Neuronal stem cell (in vitro differentiated cells): ENCODE measurements at regions not wholly inside any gene's neighbourhood (a gene's known extent, or its start where the extent isn't known, plus 50 kb on each side); places are given as distances from the start of the nearest gene placed in this dataset.

Experiments used
- DNase-seq: peaks from one replicate; pipeline ENCODE4 v3.0.0-alpha.2; 2013; ENCODE audit warnings: low spot score
- H2AFZ ChIP-seq: one replicate; pipeline ENCODE4 v1.6.1; 2013; ENCODE audit warnings: mild to moderate bottlenecking, low read length, inconsistent platforms
- H2AK5ac ChIP-seq: 2 replicates; pipeline ENCODE4 v1.6.1; 2013; ENCODE audit warnings: low read depth, mild to moderate bottlenecking, inconsistent platforms, low read length, moderate library complexity, mixed read lengths
- H2BK120ac ChIP-seq: 2 replicates; pipeline ENCODE4 v1.6.1; 2013; ENCODE audit warnings: low read depth, mild to moderate bottlenecking, inconsistent platforms, low read length, moderate library complexity, mixed read lengths
- H2BK12ac ChIP-seq: one replicate; pipeline ENCODE4 v1.6.1; 2013; ENCODE audit warnings: low read length, inconsistent platforms
- H2BK15ac ChIP-seq: 2 replicates; pipeline ENCODE4 v1.6.1; 2013; ENCODE audit warnings: mild to moderate bottlenecking, low read length, inconsistent platforms, mixed read lengths
- H2BK5ac ChIP-seq: one replicate; pipeline ENCODE4 v1.6.1; 2013; ENCODE audit warnings: inconsistent platforms, mild to moderate bottlenecking, low read length, moderate library complexity
- H3K14ac ChIP-seq: one replicate; pipeline ENCODE4 v1.6.1; 2013; ENCODE audit warnings: low read length, inconsistent platforms
- H3K18ac ChIP-seq: 2 replicates; pipeline ENCODE4 v1.6.1; 2013; ENCODE audit warnings: low read length, inconsistent platforms
- H3K23ac ChIP-seq: 2 replicates; pipeline ENCODE4 v1.6.1; 2013; ENCODE audit warnings: low read depth, mild to moderate bottlenecking, mixed read lengths, low read length, inconsistent platforms; ENCODE audit not compliant: poor library complexity
- H3K27ac ChIP-seq: replicated peaks from 3 replicates; pipeline ENCODE4 v1.5.1; 2013; ENCODE audit warnings: low read length, inconsistent platforms
- H3K27me3 ChIP-seq, 3 experiments: 2 replicates each; pipeline ENCODE4 v1.6.1; 2013; ENCODE audit warnings: low read length in 3 of 3, mild to moderate bottlenecking in 2 of 3, inconsistent platforms in 1 of 3, low read depth in 1 of 3, mixed read lengths in 1 of 3, moderate library complexity in 1 of 3; ENCODE audit not compliant: control insufficient read depth in 3 of 3, insufficient read depth in 3 of 3
- H3K36me3 ChIP-seq, 2 donors: replicated peaks in 1 of 2; 2 replicates each; pipeline ENCODE4 v1.6.1; 2013; ENCODE audit warnings: low read length in 2 of 2; ENCODE audit not compliant: control insufficient read depth in 2 of 2, insufficient read depth in 2 of 2
- H3K4ac ChIP-seq: 2 replicates; pipeline ENCODE4 v1.6.1; 2013; ENCODE audit warnings: inconsistent platforms, mild to moderate bottlenecking, low read length, moderate library complexity
- H3K4me1 ChIP-seq, 2 donors: 1 replicate in 1 of 2; 2 replicates in 1 of 2; pipeline ENCODE4 v1.6.1; 2013; ENCODE audit warnings: low read length in 2 of 2, low read depth in 1 of 2; ENCODE audit not compliant: control insufficient read depth in 2 of 2, insufficient read depth in 1 of 2
- H3K4me2 ChIP-seq: one replicate; pipeline ENCODE4 v1.6.1; 2013; ENCODE audit warnings: mild to moderate bottlenecking, low read length, inconsistent platforms; ENCODE audit not compliant: insufficient read depth, poor library complexity, severe bottlenecking
- H3K4me3 ChIP-seq, 2 donors: 2 replicates each; pipeline ENCODE4 v1.5.1; 2013; ENCODE audit warnings: low read length in 2 of 2, mild to moderate bottlenecking in 2 of 2, inconsistent platforms in 1 of 2, moderate library complexity in 1 of 2
- H3K79me1 ChIP-seq: one replicate; pipeline ENCODE4 v1.6.1; 2013; ENCODE audit warnings: low read depth, mild to moderate bottlenecking, inconsistent platforms, low read length, moderate library complexity
- H3K9ac ChIP-seq: one replicate; pipeline ENCODE4 v1.6.1; 2013; ENCODE audit warnings: mild to moderate bottlenecking, low read depth, low read length, inconsistent platforms; ENCODE audit not compliant: poor library complexity
- H3K9me3 ChIP-seq, 2 donors: replicated peaks in 1 of 2; 2 replicates each; pipeline versions ENCODE3 to v1.6.1; 2013; ENCODE audit warnings: low read length in 2 of 2, mild to moderate bottlenecking in 2 of 2, inconsistent platforms in 1 of 2, low read depth in 1 of 2, mixed read lengths in 1 of 2, moderate library complexity in 1 of 2; ENCODE audit not compliant: control insufficient read depth in 2 of 2, insufficient read depth in 1 of 2
- H4K8ac ChIP-seq: one replicate; pipeline ENCODE4 v1.6.1; 2013; ENCODE audit warnings: low read depth, mild to moderate bottlenecking, inconsistent platforms, low read length, moderate library complexity
- H4K91ac ChIP-seq: one replicate; pipeline ENCODE4 v1.6.1; 2013; ENCODE audit warnings: low read length, low read depth, mild to moderate bottlenecking, inconsistent platforms; ENCODE audit not compliant: poor library complexity
- WGBS, 2 donors: extraction: QIAGEN DNeasy Blood & Tissue Kit; methylation state at CpG; one replicate each; pipeline ENCODE4 v1.1.7; 2013; ENCODE audit warnings: missing lambda C conversion rate in 2 of 2, mixed read lengths in 1 of 2; ENCODE audit not compliant: insufficient read length in 2 of 2, insufficient replicate concordance in 1 of 2; ENCODE audit errors: extremely low coverage in 2 of 2; 5-methylcytosine and 5-hydroxymethylcytosine counted together

- no peaks in the 10 kb centered on the region for H3K27me3 ChIP-seq
Measured at GRCh38 chr2:239689410-239689809, 288.6 kb upstream of the HDAC4 start.

GRCh38 chr2:239688840-239689239, 288.0 kb upstream of the HDAC4 start:
- H3K9ac ChIP-seq: no peak overlapping the region
- H3K14ac ChIP-seq: no peak overlapping the region
- no peak overlapping the region for H2BK5ac ChIP-seq
- H3K79me1 ChIP-seq: no peaks in the 10 kb centered on the region
- H2BK120ac ChIP-seq: no peak overlapping the region
- no peaks in the 10 kb centered on the region for H3K9me3 ChIP-seq
- no peak overlapping the region for H3K27ac ChIP-seq
- H3K36me3 ChIP-seq: no peaks in the 10 kb centered on the region
- no peak overlapping the region for H4K8ac ChIP-seq
- no peak overlapping the region for H4K91ac ChIP-seq
- no peak for DNase-seq
- H3K18ac ChIP-seq: peak overlapping the region; percentile 40
- H3K4ac ChIP-seq: no peak overlapping the region
- H3K27me3 ChIP-seq: peaks cover 0 to 3% (median 0%) of the 10 kb centered on the region in 3 experiments
- H2BK12ac ChIP-seq: no peak overlapping the region
- no peak overlapping the region for H2BK15ac ChIP-seq
- H3K4me2 ChIP-seq: no peak overlapping the region
- H2AFZ ChIP-seq: no peak overlapping the region
- H3K4me1 ChIP-seq: peaks cover 0 to 7% of the 10 kb centered on the region in 2 donors
- H3K23ac ChIP-seq: no peak overlapping the region
- WGBS, 2 donors: no CpG with 5 or more reads among the region's 9 CpGs
- H3K4me3 ChIP-seq: no peak overlapping the region
- H2AK5ac ChIP-seq: no peak overlapping the region

More at GRCh38 chr2:239689410-239689809, 288.6 kb upstream of the HDAC4 start:
- Histone ChIP-seq H2AFZ (no peak overlapping the region), H2BK15ac (no peak overlapping the region), H3K4me1 (peaks cover 0 to 7% of the 10 kb centered on the region in 2 donors), H3K4me3 (no peak overlapping the region), H3K9me3 (no peaks in the 10 kb centered on the region), H2AK5ac (no peak overlapping the region), H3K36me3 (no peaks in the 10 kb centered on the region), H3K4ac (no peak overlapping the region), H2BK12ac (no peak overlapping the region), H3K14ac (no peak overlapping the region), H3K23ac (no peak overlapping the region), H4K8ac (no peak overlapping the region), H3K27ac (no peak overlapping the region), H2BK120ac (no peak overlapping the region), H3K4me2 (no peak overlapping the region), H3K9ac (no peak overlapping the region), H3K79me1 (no peaks in the 10 kb centered on the region), H4K91ac (no peak overlapping the region), H3K18ac (no peak overlapping the region), H2BK5ac (no peak overlapping the region)
- no peak for DNase-seq
- no CpG with 5 or more reads among the region's 8 CpGs for WGBS, 2 donors

- Histone ChIP-seq H4K91ac (no peak overlapping the region), H2BK120ac (no peak overlapping the region), H3K79me1 (no peaks in the 10 kb centered on the region), H3K14ac (no peak overlapping the region), H3K27ac (no peak overlapping the region), H3K36me3 (no peaks in the 10 kb centered on the region), H2BK5ac (no peak overlapping the region), H4K8ac (no peak overlapping the region), H3K23ac (peak overlapping the region; percentile 60), H2BK15ac (no peak overlapping the region), H3K9me3 (no peaks in the 10 kb centered on the region), H2AFZ (no peak overlapping the region), H3K4me1 (peaks cover 0 to 7% of the 10 kb centered on the region in 2 donors), H2BK12ac (no peak overlapping the region), H3K4ac (no peak overlapping the region), H3K27me3 (peaks cover 0 to 3% (median 0%) of the 10 kb centered on the region in 3 experiments), H3K18ac (no peak overlapping the region), H2AK5ac (no peak overlapping the region), H3K9ac (peak overlapping the region; percentile 34), H3K4me3 (no peak overlapping the region), H3K4me2 (no peak overlapping the region)
- no CpG with 5 or more reads among the region's 14 CpGs for WGBS, 2 donors
- no peak for DNase-seq
Measured at GRCh38 chr2:239688122-239688681, 287.4 kb upstream of the HDAC4 start.

- H2BK15ac ChIP-seq: no peak overlapping the region
Measured at GRCh38 chr2:239687441-239687840, 286.6 kb upstream of the HDAC4 start.

More at GRCh38 chr2:239687441-239687840, 286.6 kb upstream of the HDAC4 start:
- Histone ChIP-seq H4K8ac (no peak overlapping the region), H3K9me3 (peaks cover 0 to 2% of the 10 kb centered on the region in 2 donors), H2AFZ (no peak overlapping the region), H4K91ac (no peak overlapping the region), H3K4me1 (peaks cover 0 to 6% of the 10 kb centered on the region in 2 donors), H3K18ac (no peak overlapping the region), H2AK5ac (no peak overlapping the region), H3K4me3 (no peak overlapping the region), H3K9ac (no peak overlapping the region), H3K23ac (no peak overlapping the region), H2BK5ac (no peak overlapping the region), H3K14ac (no peak overlapping the region), H3K27ac (no peak overlapping the region), H2BK120ac (no peak overlapping the region), H3K79me1 (no peaks in the 10 kb centered on the region), H3K27me3 (peaks cover 0 to 3% (median 0%) of the 10 kb centered on the region in 3 experiments), H3K36me3 (no peaks in the 10 kb centered on the region), H2BK12ac (no peak overlapping the region), H3K4me2 (no peak overlapping the region), H3K4ac (no peak overlapping the region)
- DNase-seq: no peak
- no CpG with 5 or more reads among the region's 5 CpGs for WGBS, 2 donors
